Breast epithelium (tissue), 3 donors: ENCODE measurements at regions not wholly inside any gene's neighbourhood (a gene's known extent, or its start where the extent isn't known, plus 50 kb on each side); places are given as distances from the start of the nearest gene placed in this dataset.

Source experiments
- CTCF ChIP-seq, 3 donors: fragments of 450-650 bp; IDR thresholded peaks; one replicate each; pipeline ENCODE4 v1.5.1; 2016 to 2017; ENCODE audit warnings: antibody characterized with exemption in 3 of 3, mild to moderate bottlenecking in 3 of 3, moderate library complexity in 3 of 3
- POLR2A ChIP-seq: fragments of 450-650 bp; IDR thresholded peaks from one replicate; pipeline ENCODE4 v1.6.1; 2016; ENCODE audit warnings: antibody characterized with exemption, mild to moderate bottlenecking, moderate library complexity
- POLR2AphosphoS5 ChIP-seq, 3 donors: sonication (generic); formaldehyde crosslinking; IDR thresholded peaks; one replicate each; pipeline ENCODE4 v1.6.1; 2017; ENCODE audit warnings: antibody characterized with exemption in 3 of 3

- TF ChIP-seq CTCF (IDR thresholded peaks at IDR 0.05) (no peak), POLR2A (no peak), POLR2AphosphoS5 (IDR thresholded peaks at IDR 0.05) (no peak)
These were observed 779.9 kb upstream of the CNTNAP5 start for GRCh38 chr2:123245156-123245555.
